ENCODE measurements at regions not wholly inside any gene's neighbourhood (a gene's known extent, or its start where the extent isn't known, plus 50 kb on each side); places are given as distances from the start of the nearest gene placed in this dataset.

- no peaks in the 10 kb centered on the region for H3K27me3 ChIP-seq
- H3K27ac ChIP-seq: no peak overlapping the region
- no peaks in the 10 kb centered on the region for H3K36me3 ChIP-seq
- no peak for DNase-seq
- H3K4me1 ChIP-seq: no peaks in the 10 kb centered on the region
- no peak for TF ChIP-seq POLR2A (IDR thresholded peaks at IDR 0.05)
- TF ChIP-seq CTCF (IDR thresholded peaks at IDR 0.05): no peak
- no peaks in the 10 kb centered on the region for H3K9me3 ChIP-seq
- intact Hi-C loops (cut with DNase I): no loop called here
- H3K4me3 ChIP-seq: no peak overlapping the region
- WGBS, 2 donors: 65 to 74% methylated on average over 3 of the region's 3 CpGs
Measured at GRCh38 chr15:95522533-95522932, 808.0 kb upstream of the NR2F2 start.

- no peaks in the 10 kb centered on the region for H3K27me3 ChIP-seq
- no peak overlapping the region for H3K4me3 ChIP-seq
- no peaks in the 10 kb centered on the region for H3K9me3 ChIP-seq
- WGBS, 2 donors: 79 to 83% methylated on average over 3 of the region's 3 CpGs
- TF ChIP-seq POLR2A (IDR thresholded peaks at IDR 0.05): no peak
- no peak for TF ChIP-seq CTCF (IDR thresholded peaks at IDR 0.05)
- no peaks in the 10 kb centered on the region for H3K4me1 ChIP-seq
- DNase-seq: no peak
- intact Hi-C loops (cut with DNase I): no loop called here
- no peaks in the 10 kb centered on the region for H3K36me3 ChIP-seq
- no peak overlapping the region for H3K27ac ChIP-seq
Measured at GRCh38 chr15:95528920-95529319, 801.6 kb upstream of the NR2F2 start.

GRCh38 chr15:95536638-95537037, 793.9 kb upstream of the NR2F2 start:
- TF ChIP-seq CTCF (IDR thresholded peaks at IDR 0.05) (no peak), POLR2A (IDR thresholded peaks at IDR 0.05) (no peak)
- no peak for DNase-seq
- 86 to 92% methylated on average over 11 of the region's 11 CpGs for WGBS, 2 donors

GRCh38 chr15:95538693-95539092, 791.8 kb upstream of the NR2F2 start:
- Histone ChIP-seq H3K36me3 (no peaks in the 10 kb centered on the region), H3K9me3 (no peaks in the 10 kb centered on the region), H3K4me1 (no peaks in the 10 kb centered on the region), H3K27me3 (no peaks in the 10 kb centered on the region), H3K27ac (no peak overlapping the region), H3K4me3 (no peak overlapping the region)
- WGBS, 2 donors: 58 to 70% methylated on average over 5 of the region's 5 CpGs
- intact Hi-C loops (cut with DNase I): no loop called here
- no peak for DNase-seq
- TF ChIP-seq CTCF (IDR thresholded peaks at IDR 0.05) (no peak), POLR2A (IDR thresholded peaks at IDR 0.05) (no peak)

More at GRCh38 chr15:95536638-95537037, 793.9 kb upstream of the NR2F2 start:
- Histone ChIP-seq H3K27me3 (no peaks in the 10 kb centered on the region), H3K36me3 (no peaks in the 10 kb centered on the region), H3K9me3 (no peaks in the 10 kb centered on the region), H3K4me3 (no peak overlapping the region), H3K27ac (no peak overlapping the region), H3K4me1 (no peaks in the 10 kb centered on the region)
- intact Hi-C loops (cut with DNase I): no loop called here

GRCh38 chr15:95541301-95541700, 789.2 kb upstream of the NR2F2 start:
- no peak overlapping the region for H3K4me3 ChIP-seq
- TF ChIP-seq CTCF (IDR thresholded peaks at IDR 0.05) (no peak), POLR2A (IDR thresholded peaks at IDR 0.05) (no peak)
- no peaks in the 10 kb centered on the region for H3K36me3 ChIP-seq
- H3K4me1 ChIP-seq: no peaks in the 10 kb centered on the region
- H3K27ac ChIP-seq: no peak overlapping the region
- no peak for DNase-seq
- whole genome bisulfite sequencing, 2 donors: 59 to 76% methylated on average over 7 of the region's 7 CpGs
- no peaks in the 10 kb centered on the region for H3K9me3 ChIP-seq
- intact Hi-C loops (cut with DNase I): no loop called here
- H3K27me3 ChIP-seq: no peaks in the 10 kb centered on the region
